GM23248 (cell line): ENCODE measurements at regions not wholly inside any gene's neighbourhood (a gene's known extent, or its start where the extent isn't known, plus 50 kb on each side); places are given as distances from the start of the nearest gene placed in this dataset.

Experiments used
- DNase-seq: peaks from one replicate; pipeline ENCODE4 v3.0.0-alpha.2; 2015
- H2AFZ ChIP-seq: fragments of 200-600 bp; sonication (generic); 2 replicates; pipeline ENCODE4 v1.6.1; 2016; ENCODE audit warnings: antibody characterized with exemption
- H3F3A ChIP-seq: fragments of 200-600 bp; sonication (generic); 2 replicates; pipeline ENCODE4 v1.6.1; 2016; ENCODE audit warnings: mild to moderate bottlenecking, antibody characterized with exemption, mixed run types; ENCODE audit not compliant: insufficient read depth
- H3K27ac ChIP-seq: fragments of 200-600 bp; sonication (generic); 2 replicates; pipeline ENCODE4 v1.5.1; 2016; ENCODE audit warnings: mild to moderate bottlenecking
- H3K27me3 ChIP-seq: fragments of 200-600 bp; sonication (generic); replicated peaks from 2 replicates; pipeline ENCODE4 v1.6.1; 2016; ENCODE audit warnings: mild to moderate bottlenecking; ENCODE audit not compliant: insufficient read depth
- H3K36me3 ChIP-seq: fragments of 200-600 bp; sonication (generic); 2 replicates; pipeline ENCODE4 v1.6.1; 2016; ENCODE audit warnings: low read depth, mild to moderate bottlenecking
- H3K4me1 ChIP-seq: fragments of 200-600 bp; sonication (generic); 2 replicates; pipeline ENCODE4 v1.6.1; 2016; ENCODE audit warnings: mild to moderate bottlenecking; ENCODE audit not compliant: insufficient read depth
- H3K4me2 ChIP-seq: fragments of 200-600 bp; sonication (generic); one replicate; pipeline ENCODE4 v1.6.1; 2016; ENCODE audit warnings: mild to moderate bottlenecking; ENCODE audit not compliant: unreplicated experiment
- H3K4me3 ChIP-seq: fragments of 200-600 bp; sonication (generic); 2 replicates; pipeline ENCODE4 v1.5.1; 2016; ENCODE audit warnings: mild to moderate bottlenecking
- H3K79me2 ChIP-seq: fragments of 200-600 bp; sonication (generic); 2 replicates; pipeline ENCODE4 v1.6.1; 2016; ENCODE audit warnings: mild to moderate bottlenecking; ENCODE audit not compliant: insufficient read depth
- H3K9ac ChIP-seq: fragments of 200-600 bp; sonication (generic); 2 replicates; pipeline ENCODE4 v1.6.1; 2016; ENCODE audit warnings: mild to moderate bottlenecking
- H3K9me2 ChIP-seq: fragments of 200-600 bp; sonication (generic); 2 replicates; pipeline ENCODE4 v1.6.1; 2016; ENCODE audit warnings: mixed run types, mild to moderate bottlenecking, moderate library complexity; ENCODE audit not compliant: insufficient read depth
- H3K9me3 ChIP-seq: fragments of 200-600 bp; sonication (generic); one replicate; pipeline ENCODE4 v1.6.1; 2017; ENCODE audit warnings: low read depth
- H4K20me1 ChIP-seq: fragments of 200-600 bp; sonication (generic); 2 replicates; pipeline ENCODE4 v1.6.0; 2016; ENCODE audit not compliant: insufficient read depth
- EZH2 ChIP-seq: fragments of 200-600 bp; sonication (generic); IDR thresholded peaks from 2 replicates; pipeline ENCODE4 v1.6.1; 2018; ENCODE audit warnings: antibody characterized with exemption, mild to moderate bottlenecking; ENCODE audit not compliant: insufficient read depth, poor library complexity, severe bottlenecking
- EZH2phosphoT487 ChIP-seq: fragments of 200-600 bp; sonication (generic); IDR thresholded peaks from 2 replicates; pipeline ENCODE4 v1.6.1; 2018; ENCODE audit warnings: antibody characterized with exemption, moderate library complexity, mild to moderate bottlenecking, low read depth; ENCODE audit not compliant: insufficient read depth
- WGBS, 2 experiments: methylation state at CpG; one replicate each; pipeline ENCODE4 v1.1.6; 2015 to 2017; ENCODE audit warnings: low lambda C conversion rate in 2 of 2, low coverage in 1 of 2; ENCODE audit errors: missing lambda C conversion rate in 2 of 2; 5-methylcytosine and 5-hydroxymethylcytosine counted together
- in situ Hi-C: fragments of 300-500 bp; cut with MboI; formaldehyde crosslinking; loops from 2 replicates; pipeline ENCODE4 v1.15.0; 2020

- no peak overlapping the region for H3K4me2 ChIP-seq
- no peaks in the 10 kb centered on the region for H3K9me2 ChIP-seq
- H2AFZ ChIP-seq, result no peak overlapping the region
- H3K9me3 ChIP-seq, result no peaks in the 10 kb centered on the region
- no peaks in the 10 kb centered on the region for H3K36me3 ChIP-seq
- no peak overlapping the region for H3K4me3 ChIP-seq
- no peaks in the 10 kb centered on the region for H3K27me3 ChIP-seq
- TF ChIP-seq EZH2 (no peak), EZH2phosphoT487 (no peak)
- H4K20me1 ChIP-seq, result no peaks in the 10 kb centered on the region
- in situ Hi-C loops, result no loop called here
- H3K4me1 ChIP-seq, result no peaks in the 10 kb centered on the region
- no peak for DNase-seq
- H3F3A ChIP-seq, result no peaks in the 10 kb centered on the region
- H3K79me2 ChIP-seq, result no peaks in the 10 kb centered on the region
- WGBS, 2 experiments, result 3 to 12% methylated on average over 6 of the region's 6 CpGs
- no peak overlapping the region for H3K27ac ChIP-seq
- H3K9ac ChIP-seq, result no peak overlapping the region
These were observed 294.2 kb upstream of the SKOR2 start for GRCh38 chr18:47545613-47546012.

DNA sequence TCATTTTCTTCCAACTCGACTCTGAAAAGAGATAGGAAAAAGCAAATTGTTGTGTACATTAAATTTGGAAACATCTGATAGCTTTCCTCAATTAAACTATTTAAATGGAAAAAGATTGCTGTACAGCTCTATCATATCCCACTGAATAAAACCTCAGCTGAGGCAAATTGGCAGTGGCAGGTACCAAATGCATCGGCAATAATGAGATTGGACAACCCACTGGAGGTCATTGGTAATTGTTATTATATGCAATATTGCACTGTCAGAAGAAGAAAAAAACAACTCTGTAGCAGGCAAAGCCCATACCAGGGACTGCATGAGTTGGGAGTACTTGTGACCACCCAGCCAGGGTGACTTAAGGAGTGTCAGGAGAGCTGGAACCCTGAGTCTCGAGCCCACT lies 291.6 kb upstream of the SKOR2 start:
- H3K4me2 ChIP-seq, result no peak overlapping the region
- WGBS, 2 experiments, result 34 to 45% methylated on average over 3 of the region's 3 CpGs
- in situ Hi-C loops, result no loop called here
- H3K9ac ChIP-seq, result no peak overlapping the region
- H3K4me1 ChIP-seq, result no peaks in the 10 kb centered on the region
- no peak overlapping the region for H3K27ac ChIP-seq
- no peaks in the 10 kb centered on the region for H3F3A ChIP-seq
- no peak for DNase-seq
- no peaks in the 10 kb centered on the region for H3K36me3 ChIP-seq
- H2AFZ ChIP-seq, result no peak overlapping the region
- no peaks in the 10 kb centered on the region for H3K9me3 ChIP-seq
- no peaks in the 10 kb centered on the region for H3K9me2 ChIP-seq
- TF ChIP-seq EZH2 (no peak), EZH2phosphoT487 (no peak)
- H3K27me3 ChIP-seq, result no peaks in the 10 kb centered on the region
- H3K4me3 ChIP-seq, result no peak overlapping the region
- no peaks in the 10 kb centered on the region for H4K20me1 ChIP-seq
- no peaks in the 10 kb centered on the region for H3K79me2 ChIP-seq

GRCh38 chr18:47542551-47542950 lies 291.1 kb upstream of the SKOR2 start:
- Histone ChIP-seq H3K4me1 (no peaks in the 10 kb centered on the region), H3K27ac (no peak overlapping the region), H4K20me1 (no peaks in the 10 kb centered on the region), H3K9me2 (no peaks in the 10 kb centered on the region), H3K79me2 (no peaks in the 10 kb centered on the region), H3K4me3 (no peak overlapping the region), H3K36me3 (no peaks in the 10 kb centered on the region), H3K9ac (no peak overlapping the region), H3K9me3 (no peaks in the 10 kb centered on the region), H2AFZ (no peak overlapping the region), H3F3A (no peaks in the 10 kb centered on the region), H3K4me2 (no peak overlapping the region), H3K27me3 (no peaks in the 10 kb centered on the region)
- 8 to 10% methylated on average over 2 of the region's 2 CpGs for WGBS, 2 experiments
- in situ Hi-C loops, result no loop called here
- TF ChIP-seq EZH2phosphoT487 (no peak), EZH2 (no peak)
- DNase-seq, result no peak

DNA sequence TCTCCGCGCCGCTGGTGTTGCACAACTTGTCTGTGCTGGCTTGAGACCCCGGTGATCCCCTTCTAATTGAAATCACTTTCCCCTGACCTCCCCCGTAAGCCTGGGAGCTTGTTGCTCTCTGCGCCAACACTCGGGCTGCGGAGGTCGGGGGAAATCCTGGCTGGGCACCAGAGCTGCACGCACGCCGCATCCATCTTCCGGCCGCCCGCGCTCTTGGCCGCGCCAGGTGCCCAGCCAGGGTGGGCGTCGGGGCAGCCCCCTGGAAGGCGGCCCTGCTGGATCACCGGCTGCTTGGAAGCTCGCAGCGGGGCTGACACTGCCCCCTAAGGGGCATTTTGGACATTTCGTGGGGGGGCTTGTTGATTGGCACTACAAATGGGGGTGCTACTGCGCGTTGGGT lies 280.3 kb upstream of the SKOR2 start:
- Histone ChIP-seq H2AFZ (no peak overlapping the region), H3K9me3 (no peaks in the 10 kb centered on the region), H3K36me3 (no peaks in the 10 kb centered on the region), H3K27me3 (peaks cover 3% of the 10 kb centered on the region; the same call in 1 of the 2 replicates), H3K9ac (no peak overlapping the region), H3K4me2 (no peak overlapping the region), H3K4me3 (no peak overlapping the region), H3K4me1 (no peaks in the 10 kb centered on the region), H3F3A (no peaks in the 10 kb centered on the region), H3K9me2 (no peaks in the 10 kb centered on the region), H3K79me2 (no peaks in the 10 kb centered on the region), H4K20me1 (no peaks in the 10 kb centered on the region), H3K27ac (no peak overlapping the region)
- 9 to 10% methylated on average over 25 to 27 of the region's 27 CpGs for WGBS, 2 experiments
- no peak for DNase-seq
- in situ Hi-C loops, result no loop called here
- TF ChIP-seq EZH2 (no peak), EZH2phosphoT487 (no peak)

GRCh38 chr18:47530695-47531094 lies 279.2 kb upstream of the SKOR2 start:
- Histone ChIP-seq H3K36me3 (no peaks in the 10 kb centered on the region), H3K9me2 (no peaks in the 10 kb centered on the region), H3K27me3 (peaks cover 3% of the 10 kb centered on the region; the same call in 1 of the 2 replicates), H3K4me2 (no peak overlapping the region), H3F3A (no peaks in the 10 kb centered on the region), H3K79me2 (no peaks in the 10 kb centered on the region), H3K9ac (no peak overlapping the region), H3K9me3 (no peaks in the 10 kb centered on the region), H3K27ac (no peak overlapping the region), H4K20me1 (no peaks in the 10 kb centered on the region), H2AFZ (no peak overlapping the region), H3K4me1 (no peaks in the 10 kb centered on the region), H3K4me3 (no peak overlapping the region)
- TF ChIP-seq EZH2phosphoT487, result no peak
- TF ChIP-seq EZH2, result no peak
- no peak for DNase-seq
- WGBS, 2 experiments, result 4 to 10% methylated on average over 3 of the region's 3 CpGs
- in situ Hi-C loops, result no loop called here
